H9 (cell line): ENCODE measurements at regions not wholly inside any gene's neighbourhood (a gene's known extent, or its start where the extent isn't known, plus 50 kb on each side); places are given as distances from the start of the nearest gene placed in this dataset.

ENCODE experiments used
- DNase-seq: peaks from one replicate; pipeline ENCODE4 v3.0.0-alpha.2; 2017
- H2AFZ ChIP-seq: one replicate; pipeline ENCODE4 v1.6.1; 2013; ENCODE audit warnings: mild to moderate bottlenecking, low read length, control low read depth, moderate library complexity
- H2AK5ac ChIP-seq: 2 replicates; pipeline ENCODE4 v1.6.1; 2013; ENCODE audit warnings: low read length, control low read depth, mixed read lengths; ENCODE audit not compliant: insufficient read length
- H2BK120ac ChIP-seq: one replicate; pipeline ENCODE4 v1.6.1; 2013; ENCODE audit warnings: low read depth, mild to moderate bottlenecking, low read length, control low read depth, inconsistent platforms; ENCODE audit not compliant: poor library complexity, severe bottlenecking
- H2BK12ac ChIP-seq: 2 replicates; pipeline ENCODE4 v1.6.1; 2013; ENCODE audit warnings: low read length, control low read depth, mixed read lengths, low read depth; ENCODE audit not compliant: insufficient read length
- H2BK15ac ChIP-seq: 2 replicates; pipeline ENCODE4 v1.6.1; 2013; ENCODE audit warnings: low read depth, low read length, control low read depth
- H2BK20ac ChIP-seq: one replicate; pipeline ENCODE4 v1.6.1; 2013; ENCODE audit warnings: low read depth, mild to moderate bottlenecking, low read length, control low read depth, inconsistent platforms; ENCODE audit not compliant: poor library complexity, severe bottlenecking
- H2BK5ac ChIP-seq: 2 replicates; pipeline ENCODE4 v1.6.1; 2013; ENCODE audit warnings: low read length, control low read depth, mixed read lengths; ENCODE audit not compliant: insufficient read length
- H3K14ac ChIP-seq: 2 replicates; pipeline ENCODE4 v1.6.1; 2013; ENCODE audit warnings: low read length, control low read depth; ENCODE audit not compliant: insufficient read depth
- H3K18ac ChIP-seq: 2 replicates; pipeline ENCODE4 v1.6.1; 2013; ENCODE audit warnings: low read depth, mild to moderate bottlenecking, mixed read lengths, low read length, control low read depth; ENCODE audit not compliant: insufficient read length
- H3K23ac ChIP-seq: 2 replicates; pipeline ENCODE4 v1.6.1; 2013; ENCODE audit warnings: low read length, control low read depth, mixed read lengths, low read depth; ENCODE audit not compliant: insufficient read length
- H3K23me2 ChIP-seq: 2 replicates; pipeline ENCODE4 v1.6.1; 2013; ENCODE audit warnings: low read depth, mild to moderate bottlenecking, mixed read lengths, low read length, control low read depth; ENCODE audit not compliant: insufficient read length, poor library complexity, severe bottlenecking
- H3K27ac ChIP-seq: 2 replicates; pipeline ENCODE4 v1.5.1; 2013; ENCODE audit warnings: low read length, control low read depth, mixed read lengths, low read depth; ENCODE audit not compliant: insufficient read length
- H3K27me3 ChIP-seq: 2 replicates; pipeline ENCODE4 v1.6.1; 2013; ENCODE audit warnings: low read length, control low read depth, inconsistent platforms; ENCODE audit not compliant: insufficient read depth
- H3K4ac ChIP-seq: 2 replicates; pipeline ENCODE4 v1.6.1; 2013; ENCODE audit warnings: low read depth, mild to moderate bottlenecking, control low read depth, inconsistent platforms, low read length, moderate library complexity
- H3K4me1 ChIP-seq: 2 replicates; pipeline ENCODE4 v1.6.1; 2013; ENCODE audit warnings: low read length, control low read depth, inconsistent platforms; ENCODE audit not compliant: insufficient read depth
- H3K4me2 ChIP-seq: 2 replicates; pipeline ENCODE4 v1.6.1; 2013; ENCODE audit warnings: low read length, control low read depth, mixed read lengths; ENCODE audit not compliant: insufficient read length, insufficient read depth
- H3K56ac ChIP-seq: 2 replicates; pipeline ENCODE4 v1.6.1; 2013; ENCODE audit warnings: low read depth, mild to moderate bottlenecking, mixed read lengths, low read length, control low read depth; ENCODE audit not compliant: insufficient read length
- H3K79me1 ChIP-seq: 2 replicates; pipeline ENCODE4 v1.6.1; 2013; ENCODE audit warnings: low read depth, mild to moderate bottlenecking, moderate library complexity, low read length, control low read depth, inconsistent platforms; ENCODE audit not compliant: insufficient read depth, poor library complexity, severe bottlenecking
- H3K79me2 ChIP-seq: 2 replicates; pipeline ENCODE4 v1.6.1; 2013; ENCODE audit warnings: low read length, control low read depth, inconsistent platforms; ENCODE audit not compliant: insufficient read depth
- H3K9ac ChIP-seq: 2 replicates; pipeline ENCODE4 v1.6.1; 2013; ENCODE audit warnings: low read length, control low read depth, mixed read lengths; ENCODE audit not compliant: insufficient read length; ENCODE audit errors: extremely low read depth
- H3K9me3 ChIP-seq: one replicate; pipeline ENCODE4 v1.6.1; 2013; ENCODE audit warnings: low read depth, low read length, inconsistent platforms; ENCODE audit not compliant: control insufficient read depth
- H3T11ph ChIP-seq: one replicate; pipeline ENCODE4 v1.6.1; 2013; ENCODE audit warnings: mild to moderate bottlenecking, low read length, control low read depth, inconsistent platforms
- H4K20me1 ChIP-seq: one replicate; pipeline ENCODE4 v1.6.1; 2013; ENCODE audit not compliant: control insufficient read depth, insufficient read length, insufficient read depth
- H4K5ac ChIP-seq: 2 replicates; pipeline ENCODE4 v1.6.1; 2013; ENCODE audit warnings: low read depth, mild to moderate bottlenecking, mixed read lengths, low read length, control low read depth; ENCODE audit not compliant: insufficient read length
- H4K8ac ChIP-seq: replicated peaks from 2 replicates; pipeline ENCODE4 v1.6.1; 2013; ENCODE audit warnings: low read length, control low read depth, mixed read lengths, low read depth; ENCODE audit not compliant: insufficient read length
- H4K91ac ChIP-seq: 2 replicates; pipeline ENCODE4 v1.6.1; 2013; ENCODE audit warnings: low read depth, mild to moderate bottlenecking, moderate library complexity, mixed read lengths, low read length, control low read depth; ENCODE audit not compliant: insufficient read length
- H3K27ac Mint-ChIP-seq, 3 experiments: 2 replicates in 2 of 3; 3 replicates in 1 of 3; pipeline ENCODE4 v1.8.0; 2020 to 2021; ENCODE audit warnings: mixed read lengths in 3 of 3, mild to moderate bottlenecking in 1 of 3, moderate library complexity in 1 of 3
- H3K27me3 Mint-ChIP-seq: 2 replicates; pipeline ENCODE4 v1.8.0; 2021; ENCODE audit warnings: low read depth, mild to moderate bottlenecking, moderate library complexity, mixed read lengths
- H3K36me3 Mint-ChIP-seq, 3 experiments: 2 replicates in 2 of 3; 3 replicates in 1 of 3; pipeline ENCODE4 v1.8.0; 2020 to 2021; ENCODE audit warnings: low read depth in 3 of 3, mixed read lengths in 3 of 3; ENCODE audit not compliant: insufficient read depth in 1 of 3
- H3K4me1 Mint-ChIP-seq, 2 experiments: 2 replicates each; pipeline ENCODE4 v1.8.0; 2020; ENCODE audit warnings: mixed read lengths in 2 of 2
- H3K4me3 Mint-ChIP-seq, 2 experiments: 2 replicates in 1 of 2; 3 replicates in 1 of 2; pipeline ENCODE4 v1.8.0; 2020 to 2021; ENCODE audit warnings: mild to moderate bottlenecking in 2 of 2, mixed read lengths in 2 of 2, moderate library complexity in 1 of 2
- H3K9me3 Mint-ChIP-seq, 2 experiments: 2 replicates in 1 of 2; 3 replicates in 1 of 2; pipeline ENCODE4 v1.8.0; 2020; ENCODE audit warnings: mild to moderate bottlenecking in 2 of 2, mixed read lengths in 2 of 2, moderate library complexity in 1 of 2
- CTCF ChIP-seq: fragments of 200-600 bp; sonication (generic); conservative IDR thresholded peaks from 3 replicates; pipeline ENCODE4 v1.8.0; 2021; ENCODE audit warnings: antibody characterized with exemption, mild to moderate bottlenecking
- WGBS: extraction: QIAGEN DNeasy Blood & Tissue Kit; methylation state at CpG from one replicate; pipeline ENCODE4 v1.1.7; 2013; ENCODE audit warnings: missing lambda C conversion rate, low lambda C conversion rate, mixed read lengths; ENCODE audit not compliant: insufficient read length; ENCODE audit errors: extremely low coverage; 5-methylcytosine and 5-hydroxymethylcytosine counted together

GRCh38 chr1:79193211-79194079, 186.9 kb upstream of the ADGRL4 start:
- Histone ChIP-seq H3K23ac (no peak overlapping the region), H4K20me1 (no peaks in the 10 kb centered on the region), H3K4me2 (no peak overlapping the region), H3K18ac (peak overlapping the region; percentile 87), H3K79me2 (no peaks in the 10 kb centered on the region), H3K4me1 (peaks cover 2% of the 10 kb centered on the region; the same call in 1 of the 2 replicates), H2AK5ac (no peak overlapping the region), H3K4ac (no peak overlapping the region), H2BK5ac (peak overlapping the region; percentile 71), H3K56ac (no peak overlapping the region), H2BK120ac (no peak overlapping the region), H3K23me2 (no peaks in the 10 kb centered on the region), H4K91ac (no peak overlapping the region), H4K5ac (no peak overlapping the region), H2BK15ac (no peak overlapping the region), H3T11ph (no peak overlapping the region), H3K9ac (no peak overlapping the region), H3K9me3 (no peaks in the 10 kb centered on the region), H3K27me3 (no peaks in the 10 kb centered on the region), H2BK12ac (no peak overlapping the region), H2BK20ac (no peak overlapping the region), H2AFZ (no peak overlapping the region), H3K14ac (no peak overlapping the region), H3K27ac (peak overlapping the region; percentile 89), H4K8ac (no peak overlapping the region), H3K79me1 (no peaks in the 10 kb centered on the region)
- Mint-ChIP-seq H3K9me3 (no peaks in the 10 kb centered on the region), H3K4me3 (peak overlapping the region in 1 of 2 experiments; percentile 6; a peak in 1 of 5 replicates), H3K27ac (peak overlapping the region; percentile 75 to 99 (median 95)), H3K4me1 (peaks cover 11 to 13% of the 10 kb centered on the region in 2 experiments), H3K27me3 (no peaks in the 10 kb centered on the region), H3K36me3 (no peaks in the 10 kb centered on the region; a peak in 1 of 7 replicates)
- WGBS = no CpG with 5 or more reads among the region's 7 CpGs
- peak; percentile 64 for DNase-seq
- no peak for TF ChIP-seq CTCF
